IMR-90 (cell line): ENCODE measurements at regions not wholly inside any gene's neighbourhood (a gene's known extent, or its start where the extent isn't known, plus 50 kb on each side); places are given as distances from the start of the nearest gene placed in this dataset.

ENCODE experiments used
- NFE2L2 ChIP-seq: fragments of 150-350 bp; IDR thresholded peaks from 2 replicates; pipeline ENCODE4 v1.6.1; 2016; ENCODE audit warnings: low read depth, mild to moderate bottlenecking, low read length
- POLR2A ChIP-seq: IDR thresholded peaks from 2 replicates; pipeline ENCODE4 v1.6.1; 2012; ENCODE audit warnings: mild to moderate bottlenecking, low read depth, low read length
- RFX5 ChIP-seq: IDR thresholded peaks from 2 replicates; pipeline ENCODE4 v1.8.0; 2012; ENCODE audit warnings: low read depth, mild to moderate bottlenecking, low read length, moderate library complexity
- TF ChIP-seq, protein P1 (sequence below): conservative IDR thresholded peaks from 2 replicates; pipeline ENCODE4 v1.5.1; 2012; ENCODE audit warnings: mild to moderate bottlenecking, low read depth, low read length, improper control_type of control experiment

GRCh38 chr5:167014401-167015056 lies 1276.9 kb upstream of the WWC1 start:
- TF ChIP-seq POLR2A (no peak), RFX5 (no peak), NFE2L2 (no peak)
- TF ChIP-seq, protein P1, sequence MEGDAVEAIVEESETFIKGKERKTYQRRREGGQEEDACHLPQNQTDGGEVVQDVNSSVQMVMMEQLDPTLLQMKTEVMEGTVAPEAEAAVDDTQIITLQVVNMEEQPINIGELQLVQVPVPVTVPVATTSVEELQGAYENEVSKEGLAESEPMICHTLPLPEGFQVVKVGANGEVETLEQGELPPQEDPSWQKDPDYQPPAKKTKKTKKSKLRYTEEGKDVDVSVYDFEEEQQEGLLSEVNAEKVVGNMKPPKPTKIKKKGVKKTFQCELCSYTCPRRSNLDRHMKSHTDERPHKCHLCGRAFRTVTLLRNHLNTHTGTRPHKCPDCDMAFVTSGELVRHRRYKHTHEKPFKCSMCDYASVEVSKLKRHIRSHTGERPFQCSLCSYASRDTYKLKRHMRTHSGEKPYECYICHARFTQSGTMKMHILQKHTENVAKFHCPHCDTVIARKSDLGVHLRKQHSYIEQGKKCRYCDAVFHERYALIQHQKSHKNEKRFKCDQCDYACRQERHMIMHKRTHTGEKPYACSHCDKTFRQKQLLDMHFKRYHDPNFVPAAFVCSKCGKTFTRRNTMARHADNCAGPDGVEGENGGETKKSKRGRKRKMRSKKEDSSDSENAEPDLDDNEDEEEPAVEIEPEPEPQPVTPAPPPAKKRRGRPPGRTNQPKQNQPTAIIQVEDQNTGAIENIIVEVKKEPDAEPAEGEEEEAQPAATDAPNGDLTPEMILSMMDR: no peak
